SU-DHL-6 (cell line): ENCODE measurements at regions not wholly inside any gene's neighbourhood (a gene's known extent, or its start where the extent isn't known, plus 50 kb on each side); places are given as distances from the start of the nearest gene placed in this dataset.

Experiments used
- CTCF ChIP-seq: fragments of 200-600 bp; sonication (generic); IDR thresholded peaks from one replicate; pipeline ENCODE4 v1.5.1; 2017; ENCODE audit warnings: antibody characterized with exemption, mild to moderate bottlenecking, low read length, moderate library complexity; ENCODE audit not compliant: insufficient read depth, poor library complexity, severe bottlenecking
- EZH2phosphoT487 ChIP-seq: fragments of 200-600 bp; sonication (generic), shearing (Covaris generic); conservative IDR thresholded peaks from 2 replicates; pipeline ENCODE4 v1.6.1; 2018; ENCODE audit warnings: mild to moderate bottlenecking, antibody characterized with exemption, low read length, moderate library complexity, mixed read lengths

- TF ChIP-seq CTCF: no peak
- TF ChIP-seq EZH2phosphoT487: no peak
Measured at GRCh38 chr5:30183795-30184194, 1009.7 kb upstream of the CDH6 start.
